ENCODE measurements at regions not wholly inside any gene's neighbourhood (a gene's known extent, or its start where the extent isn't known, plus 50 kb on each side); places are given as distances from the start of the nearest gene placed in this dataset.
A peak's percentile ranks its signal among the peaks of the same experiment; 100 is the strongest.
"Not testable (repeated sequence)": the region's sequence is repeated elsewhere in the genome, so short reads cannot be mapped to it uniquely, and the experiment has no call there.

GRCh38 chr7:136114467-136114866 lies 137.3 kb upstream of the MTPN start:
- not testable (repeated sequence) for DNase-seq

- not testable (repeated sequence) for DNase-seq
Measured at GRCh38 chr7:136109037-136109436, 131.9 kb upstream of the MTPN start.

GRCh38 chr7:136105191-136105590 lies 128.0 kb upstream of the MTPN start:
- no peak for DNase-seq

- peak; percentile 20 to 39 for DNase-seq
Measured at GRCh38 chr7:136104269-136104603, 127.1 kb upstream of the MTPN start.

GRCh38 chr7:136103545-136104268 lies 126.5 kb upstream of the MTPN start:
- no peak for DNase-seq

- DNase-seq: no peak
Measured at GRCh38 chr7:136102881-136103280, 125.7 kb upstream of the MTPN start.

- not testable (repeated sequence) for DNase-seq
Measured at GRCh38 chr7:136092714-136093113, 115.6 kb upstream of the MTPN start.

GRCh38 chr7:136087881-136088280 lies 110.7 kb upstream of the MTPN start:
- DNase-seq: no peak

GRCh38 chr7:136086712-136087111 lies 109.6 kb upstream of the MTPN start:
- DNase-seq: no peak

GRCh38 chr7:136079934-136080333 lies 102.8 kb upstream of the MTPN start:
- no peak for DNase-seq

GRCh38 chr7:136079478-136079892 lies 102.3 kb upstream of the MTPN start:
- DNase-seq: no peak

- no peak for DNase-seq
Measured at GRCh38 chr7:136079066-136079465, 101.9 kb upstream of the MTPN start.

- DNase-seq: no peak
Measured at GRCh38 chr7:136078630-136079029, 101.5 kb upstream of the MTPN start.

GRCh38 chr7:136076954-136077353 lies 99.8 kb upstream of the MTPN start:
- DNase-seq: no peak

GRCh38 chr7:136074843-136075242 lies 97.7 kb upstream of the MTPN start:
- DNase-seq: no peak

GRCh38 chr7:136072447-136072846 lies 95.3 kb upstream of the MTPN start:
- DNase-seq: no peak

GRCh38 chr7:136070736-136071505 lies 93.8 kb upstream of the MTPN start:
- DNase-seq: no peak

- no peak for DNase-seq
Measured at GRCh38 chr7:136069840-136070529, 92.8 kb upstream of the MTPN start.

- DNase-seq: no peak
Measured at GRCh38 chr7:136067277-136067676, 90.1 kb upstream of the MTPN start.

- DNase-seq: no peak
Measured at GRCh38 chr7:136066304-136067143, 89.4 kb upstream of the MTPN start.

GRCh38 chr7:136064627-136065237 lies 87.6 kb upstream of the MTPN start:
- DNase-seq: no peak

GRCh38 chr7:136064081-136064480 lies 86.9 kb upstream of the MTPN start:
- no peak for DNase-seq

- no peak for DNase-seq
Measured at GRCh38 chr7:136063326-136063666, 86.1 kb upstream of the MTPN start.

Measured in Kasumi-1 (cell line).